ENCODE measurements at regions not wholly inside any gene's neighbourhood (a gene's known extent, or its start where the extent isn't known, plus 50 kb on each side); places are given as distances from the start of the nearest gene placed in this dataset.

GRCh38 chr5:51651476-51651875 is 268.2 kb downstream of the ISL1 start:
- TF ChIP-seq CTCF (conservative IDR thresholded peaks at IDR 0.05; ENCODE audit: low read depth in 2 of 2) (no peak), POLR2AphosphoS5 (IDR thresholded peaks at IDR 0.05; ENCODE audit: low read depth) (no peak)
